Endothelial cell of umbilical vein (primary cell): ENCODE measurements at regions not wholly inside any gene's neighbourhood (a gene's known extent, or its start where the extent isn't known, plus 50 kb on each side); places are given as distances from the start of the nearest gene placed in this dataset.
A peak's percentile ranks its signal among the peaks of the same experiment; 100 is the strongest.

Source experiments
- BruUV-seq: library from RNA; stranded (reverse); fragments of 400-500 nt; replicated peaks from 2 replicates; lab custom pipeline; 2021; lab: Mats Ljungman, UMichigan
- CTCF ChIA-PET: fragments of 300-600, 350-600 bp; sonication (Branson Sonifier 250); formaldehyde crosslinking; loops from one replicate; lab custom pipeline; 2021; ENCODE audit warnings: antibody characterized with exemption, inconsistent platforms; lab: Charles Lee
- POLR2A ChIA-PET: fragments of 300-600, 350-600 bp; sonication (Branson Sonifier 250); formaldehyde crosslinking; loops from one replicate; lab custom pipeline; 2021; ENCODE audit warnings: antibody characterized with exemption, inconsistent platforms; lab: Charles Lee
- DNase-seq: peaks from one replicate; pipeline ENCODE4 v3.0.0-alpha.2; 2011; ENCODE audit warnings: low read depth, low spot score
- FAIRE-seq: peaks from 2 replicates; lab custom pipeline; 2011; peaks lifted over from hg19 to GRCh38; lab: Jason Lieb, UNC
- H2AFZ ChIP-seq: 2 replicates; pipeline ENCODE4 v1.6.0; 2012; ENCODE audit warnings: low read depth, low read length, control low read depth, inconsistent platforms
- H3K27ac ChIP-seq: 2 replicates; pipeline ENCODE4 v1.5.1; 2011; ENCODE audit warnings: low read depth, mild to moderate bottlenecking, control low read depth, low read length, moderate library complexity; ENCODE audit not compliant: insufficient read depth
- H3K27me3 ChIP-seq, 2 experiments: 2 replicates each; pipeline versions ENCODE4 v1.6.0 to v1.6.1; 2011; ENCODE audit warnings: low read length in 2 of 2, mixed read lengths in 1 of 2; ENCODE audit not compliant: control insufficient read depth in 2 of 2, insufficient read depth in 2 of 2
- H3K36me3 ChIP-seq, 2 experiments: 2 replicates in 1 of 2; 3 replicates in 1 of 2; pipeline ENCODE4 v1.5.1; 2011; ENCODE audit warnings: low read length in 2 of 2, mild to moderate bottlenecking in 1 of 2, moderate library complexity in 1 of 2; ENCODE audit not compliant: control insufficient read depth in 2 of 2, insufficient read depth in 2 of 2; ENCODE audit errors: extremely low read depth in 1 of 2
- H3K4me1 ChIP-seq: 3 replicates; pipeline ENCODE4 v1.5.1; 2011; ENCODE audit warnings: mild to moderate bottlenecking, low read length; ENCODE audit not compliant: control insufficient read depth, insufficient read depth; ENCODE audit errors: extremely low read depth
- H3K4me2 ChIP-seq: 2 replicates; pipeline ENCODE4 v1.6.1; 2011; ENCODE audit warnings: low read length, control low read depth, mixed read lengths; ENCODE audit not compliant: insufficient read depth
- H3K4me3 ChIP-seq, 3 experiments: fragments of 200-600 bp in 1 of 3; sonication (generic), shearing (Covaris generic) in 1 of 3; replicated peaks in 1 of 3; 2 replicates each; pipeline ENCODE4 v1.5.1; 2011 to 2016; ENCODE audit warnings: control low read depth in 3 of 3, low read length in 3 of 3, mild to moderate bottlenecking in 2 of 3, inconsistent platforms in 1 of 3, low read depth in 1 of 3, moderate library complexity in 1 of 3; ENCODE audit not compliant: insufficient read depth in 1 of 3
- H3K79me2 ChIP-seq: 2 replicates; pipeline ENCODE4 v1.6.0; 2012; ENCODE audit warnings: low read length, inconsistent platforms; ENCODE audit not compliant: control insufficient read depth, insufficient read depth
- H3K9ac ChIP-seq: replicated peaks from 2 replicates; pipeline ENCODE3; 2011; ENCODE audit warnings: low read length, control low read depth; ENCODE audit not compliant: insufficient read depth; ENCODE audit errors: extremely low read depth
- H3K9me1 ChIP-seq: replicated peaks from 3 replicates; pipeline ENCODE4 v1.6.0; 2011; ENCODE audit warnings: mild to moderate bottlenecking, low read length; ENCODE audit not compliant: control insufficient read depth, insufficient read depth; ENCODE audit errors: extremely low read depth
- H3K9me3 ChIP-seq: replicated peaks from 2 replicates; pipeline ENCODE4 v1.5.1; 2012; ENCODE audit warnings: low read length, inconsistent platforms; ENCODE audit not compliant: control insufficient read depth, insufficient read depth
- H4K20me1 ChIP-seq: replicated peaks from 2 replicates; pipeline ENCODE3; 2011; ENCODE audit warnings: mild to moderate bottlenecking, low read length; ENCODE audit not compliant: control insufficient read depth, insufficient read depth; ENCODE audit errors: extremely low read depth
- EZH2 ChIP-seq: IDR thresholded peaks from 2 replicates; pipeline ENCODE4 v1.6.1; 2012; ENCODE audit warnings: borderline replicate concordance, low read depth, mild to moderate bottlenecking, moderate library complexity, low read length, inconsistent platforms; ENCODE audit not compliant: severe bottlenecking
- FOS ChIP-seq: IDR thresholded peaks from 2 replicates; pipeline ENCODE4 v1.6.1; 2011; ENCODE audit warnings: mild to moderate bottlenecking, low read length, moderate library complexity, borderline replicate concordance; ENCODE audit not compliant: insufficient read depth
- GATA2 ChIP-seq: IDR thresholded peaks from 2 replicates; pipeline ENCODE4 v1.7.0; 2011; ENCODE audit warnings: low read depth, mild to moderate bottlenecking, moderate library complexity, mixed read lengths, low read length; ENCODE audit not compliant: insufficient read length, insufficient read depth
- JUN ChIP-seq: IDR thresholded peaks from 2 replicates; pipeline ENCODE4 v1.6.1; 2011; ENCODE audit warnings: borderline replicate concordance, low read depth; ENCODE audit not compliant: insufficient read length, insufficient read depth
- MAX ChIP-seq: IDR thresholded peaks from 2 replicates; pipeline ENCODE4 v1.6.1; 2011; ENCODE audit not compliant: insufficient read depth, insufficient read length
- MYC ChIP-seq: IDR thresholded peaks from one replicate; pipeline ENCODE4 v1.6.1; 2011; ENCODE audit warnings: mild to moderate bottlenecking, low read depth, low read length
- POLR2AphosphoS5 ChIP-seq: IDR thresholded peaks from 2 replicates; pipeline ENCODE4 v1.6.1; 2012; ENCODE audit warnings: low read depth, mild to moderate bottlenecking, control low read depth, low read length, moderate library complexity; ENCODE audit not compliant: insufficient read depth
- dilution Hi-C: fragments of 300-500 bp; cut with MboI; formaldehyde crosslinking; loops from one replicate; pipeline ENCODE4 v1.15.0; 2019; ENCODE audit warnings: low sequenced_read_pairs; ENCODE audit not compliant: extremely low pct_ligation_motif_present
- intact Hi-C: fragments of 100-400 bp; cut with micrococcal nuclease; formaldehyde crosslinking; loops from one replicate; pipeline ENCODE4 v1.10.0; 2022

GRCh38 chr2:41906338-41906725, 141.5 kb upstream of the PKDCC start:
- no TSS peak for BruUV-seq
- ChIA-PET CTCF (interaction anchor here (0.6 to 1.7 kb wide), 4 partner anchors 24 to 53 kb away, joined by 3 to 6 read pairs (median 3); no protein-coding TSS in a partner anchor), POLR2A (no interaction called here)
- no peaks in the 10 kb centered on the region for H3K9me1 ChIP-seq
- intact Hi-C loops, result no loop called here
- no peak overlapping the region for H3K27ac ChIP-seq
- DNase-seq (peak; percentile 75), FAIRE-seq (peak; percentile 66)
- H3K4me2 ChIP-seq, result peak overlapping the region; percentile 41
- H4K20me1 ChIP-seq, result no peaks in the 10 kb centered on the region
- TF ChIP-seq POLR2AphosphoS5, result peak; percentile 48
- TF ChIP-seq GATA2, result peak; percentile 37
- no peak for TF ChIP-seq MAX
- no peak overlapping the region for H3K9ac ChIP-seq
- H3K36me3 ChIP-seq, result no peaks in the 10 kb centered on the region
- no peaks in the 10 kb centered on the region for H3K9me3 ChIP-seq
- H2AFZ ChIP-seq, result no peak overlapping the region
- no peak overlapping the region for H3K4me3 ChIP-seq
- H3K4me1 ChIP-seq, result peaks cover 8% of the 10 kb centered on the region
- no peaks in the 10 kb centered on the region for H3K79me2 ChIP-seq
- dilution Hi-C loops, result no loop called here
- H3K27me3 ChIP-seq, result peaks cover 7 to 13% of the 10 kb centered on the region in 2 experiments

GRCh38 chr2:41907141-41907540, 140.7 kb upstream of the PKDCC start:
- Histone ChIP-seq H3K9ac (no peak overlapping the region), H3K4me1 (peaks cover 8% of the 10 kb centered on the region), H4K20me1 (no peaks in the 10 kb centered on the region), H3K9me3 (no peaks in the 10 kb centered on the region), H3K4me3 (no peak overlapping the region), H3K79me2 (no peaks in the 10 kb centered on the region), H3K36me3 (no peaks in the 10 kb centered on the region), H3K27me3 (peaks cover 7 to 13% of the 10 kb centered on the region in 2 experiments), H3K9me1 (no peaks in the 10 kb centered on the region), H3K27ac (no peak overlapping the region), H3K4me2 (no peak overlapping the region), H2AFZ (no peak overlapping the region)
- intact Hi-C loops, result no loop called here
- BruUV-seq, result no TSS peak
- POLR2A ChIA-PET, result no interaction called here
- no peak for FAIRE-seq
- DNase-seq, result no peak
- no peak for TF ChIP-seq MYC
- no peak for TF ChIP-seq EZH2
- no peak for TF ChIP-seq MAX
- no peak for TF ChIP-seq JUN
- TF ChIP-seq GATA2, result no peak
- no peak for TF ChIP-seq FOS
- CTCF ChIA-PET, result interaction anchor here (1.2 to 1.7 kb wide), 2 partner anchors 25 to 54 kb away, joined by 3 to 6 read pairs; no protein-coding TSS in a partner anchor
- dilution Hi-C loops, result no loop called here
